ENCODE measurements at regions not wholly inside any gene's neighbourhood (a gene's known extent, or its start where the extent isn't known, plus 50 kb on each side); places are given as distances from the start of the nearest gene placed in this dataset.

GRCh38 chr14:36021030-36021422 lies 155.5 kb downstream of the PTCSC3 start:
- DNase-seq (ENCODE audit: low read depth) = no peak
- TF ChIP-seq CTCF (conservative IDR thresholded peaks at IDR 0.05; ENCODE audit: low read depth, low read length) = no peak
- H3K4me3 ChIP-seq (ENCODE audit: low read length) = no peak overlapping the region

GRCh38 chr14:36020120-36021029 lies 156.1 kb downstream of the PTCSC3 start:
- no peak for DNase-seq (ENCODE audit: low read depth)
- TF ChIP-seq CTCF (conservative IDR thresholded peaks at IDR 0.05; ENCODE audit: low read depth, low read length) = no peak
- H3K4me3 ChIP-seq (ENCODE audit: low read length) = no peak overlapping the region

- DNase-seq (ENCODE audit: low read depth) = no peak
These were observed 157.4 kb downstream of the PTCSC3 start for GRCh38 chr14:36019126-36019525.

GRCh38 chr14:36014236-36014635 lies 162.3 kb downstream of the PTCSC3 start:
- no peak overlapping the region for H3K4me3 ChIP-seq (ENCODE audit: low read length)
- no peak for TF ChIP-seq CTCF (conservative IDR thresholded peaks at IDR 0.05; ENCODE audit: low read depth, low read length)

More at GRCh38 chr14:36019126-36019525, 157.4 kb downstream of the PTCSC3 start:
- no peak for TF ChIP-seq CTCF (conservative IDR thresholded peaks at IDR 0.05; ENCODE audit: low read depth, low read length)
- H3K4me3 ChIP-seq (ENCODE audit: low read length) = no peak overlapping the region

GRCh38 chr14:36013483-36013882 lies 163.0 kb downstream of the PTCSC3 start:
- no peak for DNase-seq (ENCODE audit: low read depth)
- H3K4me3 ChIP-seq (ENCODE audit: low read length) = no peak overlapping the region
- TF ChIP-seq CTCF (conservative IDR thresholded peaks at IDR 0.05; ENCODE audit: low read depth, low read length) = no peak

More at GRCh38 chr14:36014236-36014635, 162.3 kb downstream of the PTCSC3 start:
- DNase-seq (ENCODE audit: low read depth) = no peak

GRCh38 chr14:36012621-36013020 lies 163.9 kb downstream of the PTCSC3 start:
- no peak overlapping the region for H3K4me3 ChIP-seq (ENCODE audit: low read length)
- TF ChIP-seq CTCF (conservative IDR thresholded peaks at IDR 0.05; ENCODE audit: low read depth, low read length) = no peak
- no peak for DNase-seq (ENCODE audit: low read depth)

- DNase-seq (ENCODE audit: low read depth) = no peak
- no peak for TF ChIP-seq CTCF (conservative IDR thresholded peaks at IDR 0.05; ENCODE audit: low read depth, low read length)
- no peak overlapping the region for H3K4me3 ChIP-seq (ENCODE audit: low read length)
These were observed 166.9 kb downstream of the PTCSC3 start for GRCh38 chr14:36009643-36010042.

Data from retinal pigment epithelial cell (primary cell).